GM12878 (cell line): ENCODE measurements at regions not wholly inside any gene's neighbourhood (a gene's known extent, or its start where the extent isn't known, plus 50 kb on each side); places are given as distances from the start of the nearest gene placed in this dataset.

Experiments
- ATAC-seq: fragments of 200-7000 bp; cut with Tn5 transposase; 3 replicates; pipeline ENCODE4 v1.9.1; 2020; ENCODE audit warnings: mild to moderate bottlenecking, moderate library complexity
- BruUV-seq: library from RNA; stranded (reverse); fragments of 400-500 nt; replicated peaks from 2 replicates; lab custom pipeline; 2021; lab: Mats Ljungman, UMichigan
- CTCF ChIA-PET: fragments of 300-600 bp; sonication (Branson Sonifier 250); formaldehyde crosslinking; extraction: SDS; loops from one replicate; lab custom pipeline; 2021; ENCODE audit warnings: inconsistent platforms; lab: Yijun Ruan, JAX
- POLR2A ChIA-PET: fragments of 350-600 bp; formaldehyde crosslinking; extraction: SDS; loops from one replicate; lab custom pipeline; 2021; ENCODE audit warnings: inconsistent platforms; lab: Charles Lee
- RAD21 ChIA-PET: fragments of 300-600 bp; sonication (Branson Sonifier 250); formaldehyde crosslinking; loops from one replicate; lab custom pipeline; 2023; ENCODE audit warnings: antibody characterized with exemption; ENCODE audit not compliant: unreplicated experiment; lab: Charles Lee
- SMC1A ChIA-PET: fragments of 300-600 bp; sonication (Branson Sonifier 250); formaldehyde crosslinking; loops from one replicate; lab custom pipeline; 2023; ENCODE audit not compliant: unreplicated experiment, uncharacterized antibody; lab: Charles Lee
- DNase-seq: peaks from one replicate; pipeline ENCODE4 v3.0.0-alpha.2; 2011; ENCODE audit warnings: low read depth, low spot score
- FAIRE-seq: peaks from 3 replicates; lab custom pipeline; 2011; peaks lifted over from hg19 to GRCh38; lab: Jason Lieb, UNC
- H2AFZ ChIP-seq: 2 replicates; pipeline ENCODE4 v1.6.0; 2011; ENCODE audit warnings: low read depth, low read length, control low read depth; ENCODE audit not compliant: control insufficient read depth
- H3K27ac ChIP-seq: 2 replicates; pipeline ENCODE4 v1.5.1; 2011; ENCODE audit warnings: control low read depth; ENCODE audit not compliant: control insufficient read depth, insufficient read depth
- H3K27me3 ChIP-seq, 2 experiments: replicated peaks in 1 of 2; 2 replicates each; pipeline versions ENCODE4 v1.6.0 to v1.6.1; 2011; ENCODE audit warnings: low read length in 1 of 2; ENCODE audit not compliant: control insufficient read depth in 2 of 2, insufficient read depth in 2 of 2
- H3K36me3 ChIP-seq, 2 experiments: 2 replicates each; pipeline ENCODE4 v1.5.1; 2011; ENCODE audit warnings: low read length in 1 of 2; ENCODE audit not compliant: control insufficient read depth in 2 of 2, insufficient read depth in 2 of 2
- H3K4me1 ChIP-seq: 2 replicates; pipeline ENCODE4 v1.6.1; 2011; ENCODE audit warnings: mild to moderate bottlenecking, low read length, moderate library complexity, mixed read lengths; ENCODE audit not compliant: control insufficient read depth, insufficient read depth
- H3K4me2 ChIP-seq: 2 replicates; pipeline ENCODE4 v1.6.0; 2011; ENCODE audit warnings: control low read depth; ENCODE audit not compliant: control insufficient read depth, insufficient read depth
- H3K4me3 ChIP-seq: fragments of 200-600 bp; sonication (generic); 2 replicates; pipeline ENCODE4 v1.5.1; 2016
- H3K79me2 ChIP-seq: 2 replicates; pipeline ENCODE4 v1.6.0; 2011; ENCODE audit warnings: low read length; ENCODE audit not compliant: control insufficient read depth, insufficient read depth
- H3K9ac ChIP-seq: 2 replicates; pipeline ENCODE4 v1.8.0; 2011; ENCODE audit warnings: low read length, control low read depth, mixed read lengths; ENCODE audit not compliant: control insufficient read depth, insufficient read depth
- H3K9me3 ChIP-seq: replicated peaks from 3 replicates; pipeline ENCODE4 v1.5.1; 2011; ENCODE audit warnings: mild to moderate bottlenecking, low read length; ENCODE audit not compliant: control insufficient read depth, insufficient read depth
- H4K20me1 ChIP-seq: 2 replicates; pipeline ENCODE4 v1.6.0; 2011; ENCODE audit not compliant: control insufficient read depth, insufficient read depth
- CUX1 ChIP-seq: IDR thresholded peaks from 2 replicates; pipeline ENCODE4 v1.6.1; 2012; ENCODE audit warnings: improper control_type of control experiment, low read depth, low read length; ENCODE audit not compliant: insufficient replicate concordance
- WGBS: methylation state at CpG from one replicate; pipeline ENCODE4 v1.1.6; 2016; ENCODE audit warnings: low lambda C conversion rate; ENCODE audit not compliant: insufficient replicate concordance, insufficient coverage; ENCODE audit errors: missing lambda C conversion rate; 5-methylcytosine and 5-hydroxymethylcytosine counted together
- in situ Hi-C: fragments of 300-500 bp; cut with MboI; formaldehyde crosslinking; loops from 9 replicates; pipeline ENCODE4 v1.14.3; 2018; ENCODE audit warnings: mixed read lengths
- intact Hi-C: fragments of 100-400 bp; cut with micrococcal nuclease; formaldehyde crosslinking; loops from one replicate; pipeline ENCODE4 v1.14.2; 2022; ENCODE audit not compliant: unreplicated experiment

- Histone ChIP-seq H3K27me3 (no peaks in the 10 kb centered on the region), H3K4me3 (no peak overlapping the region), H3K9ac (no peak overlapping the region), H4K20me1 (no peaks in the 10 kb centered on the region), H3K4me2 (no peak overlapping the region), H3K9me3 (no peaks in the 10 kb centered on the region), H3K79me2 (no peaks in the 10 kb centered on the region), H3K27ac (no peak overlapping the region), H3K4me1 (no peaks in the 10 kb centered on the region), H3K36me3 (no peaks in the 10 kb centered on the region), H2AFZ (no peak overlapping the region)
- no TSS peak for BruUV-seq
- in situ Hi-C loops: no loop called here
- FAIRE-seq (no peak), ATAC-seq (no peak), DNase-seq (no peak)
- 0% methylated on average over 1 of the region's 1 CpG for WGBS
- SMC1A ChIA-PET: interaction anchor here (0.8 to 1.2 kb wide), 2 partner anchors 24 to 304 kb away, joined by 3 to 4 read pairs; no protein-coding TSS in a partner anchor
- intact Hi-C loops: no loop called here
- CTCF ChIA-PET: interaction anchor here (2.2 kb wide), 1 partner anchor 303 kb away, joined by 5 read pairs; no protein-coding TSS in a partner anchor
- no peak for TF ChIP-seq CUX1
- POLR2A ChIA-PET: no interaction called here
- RAD21 ChIA-PET: no interaction called here
These were observed 336.6 kb upstream of the API5 start for GRCh38 chr11:42975180-42975529.
